GM10266 (cell line): ENCODE measurements at regions not wholly inside any gene's neighbourhood (a gene's known extent, or its start where the extent isn't known, plus 50 kb on each side); places are given as distances from the start of the nearest gene placed in this dataset.

ENCODE experiments used
- DNase-seq: peaks from one replicate; pipeline ENCODE4 v3.0.0; 2012; ENCODE audit errors: extremely low spot score
- TF ChIP-seq, protein P1 (sequence below): IDR thresholded peaks from 2 replicates; pipeline ENCODE4 v1.5.1; 2012; ENCODE audit warnings: mild to moderate bottlenecking, low read depth; ENCODE audit not compliant: control insufficient read depth, insufficient read depth; ENCODE audit errors: missing control alignments

DNA sequence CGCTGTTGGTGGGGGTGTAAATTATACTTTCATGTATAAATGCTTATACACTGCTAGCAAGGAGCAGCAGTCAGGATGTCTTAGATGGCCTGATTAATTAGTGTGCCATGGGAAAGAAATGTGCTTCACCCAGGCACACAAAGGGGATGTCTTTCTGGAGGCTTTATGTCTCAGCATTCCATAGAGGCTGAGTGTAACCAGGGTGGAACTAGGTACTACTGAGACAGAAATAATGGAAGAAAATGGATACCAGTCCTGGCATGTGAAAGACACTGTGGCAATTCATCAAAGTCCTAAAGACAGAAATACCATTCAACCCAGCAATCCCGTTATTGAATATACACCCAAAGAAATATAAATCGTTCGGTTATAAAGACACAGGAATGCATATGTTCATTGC, 52.5 kb downstream of the PF4 start:
- TF ChIP-seq, protein P1, sequence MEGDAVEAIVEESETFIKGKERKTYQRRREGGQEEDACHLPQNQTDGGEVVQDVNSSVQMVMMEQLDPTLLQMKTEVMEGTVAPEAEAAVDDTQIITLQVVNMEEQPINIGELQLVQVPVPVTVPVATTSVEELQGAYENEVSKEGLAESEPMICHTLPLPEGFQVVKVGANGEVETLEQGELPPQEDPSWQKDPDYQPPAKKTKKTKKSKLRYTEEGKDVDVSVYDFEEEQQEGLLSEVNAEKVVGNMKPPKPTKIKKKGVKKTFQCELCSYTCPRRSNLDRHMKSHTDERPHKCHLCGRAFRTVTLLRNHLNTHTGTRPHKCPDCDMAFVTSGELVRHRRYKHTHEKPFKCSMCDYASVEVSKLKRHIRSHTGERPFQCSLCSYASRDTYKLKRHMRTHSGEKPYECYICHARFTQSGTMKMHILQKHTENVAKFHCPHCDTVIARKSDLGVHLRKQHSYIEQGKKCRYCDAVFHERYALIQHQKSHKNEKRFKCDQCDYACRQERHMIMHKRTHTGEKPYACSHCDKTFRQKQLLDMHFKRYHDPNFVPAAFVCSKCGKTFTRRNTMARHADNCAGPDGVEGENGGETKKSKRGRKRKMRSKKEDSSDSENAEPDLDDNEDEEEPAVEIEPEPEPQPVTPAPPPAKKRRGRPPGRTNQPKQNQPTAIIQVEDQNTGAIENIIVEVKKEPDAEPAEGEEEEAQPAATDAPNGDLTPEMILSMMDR, result no peak
- DNase-seq, result no peak

DNA sequence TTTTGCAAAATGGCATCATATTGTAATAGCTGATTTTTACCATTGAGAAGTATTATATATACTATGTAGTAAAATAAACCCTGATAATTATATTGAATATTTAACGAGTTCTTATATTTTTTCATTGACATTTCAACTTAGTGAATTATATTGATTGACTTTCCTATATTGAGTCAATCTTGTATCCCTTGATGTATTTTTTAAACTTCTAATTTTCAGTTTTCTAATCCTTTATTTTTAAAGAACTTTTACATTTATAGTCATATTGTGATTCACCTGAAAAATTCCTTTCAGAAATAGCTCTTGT, 54.4 kb downstream of the CXCL1 start:
- TF ChIP-seq, protein P1, result no peak

DNA sequence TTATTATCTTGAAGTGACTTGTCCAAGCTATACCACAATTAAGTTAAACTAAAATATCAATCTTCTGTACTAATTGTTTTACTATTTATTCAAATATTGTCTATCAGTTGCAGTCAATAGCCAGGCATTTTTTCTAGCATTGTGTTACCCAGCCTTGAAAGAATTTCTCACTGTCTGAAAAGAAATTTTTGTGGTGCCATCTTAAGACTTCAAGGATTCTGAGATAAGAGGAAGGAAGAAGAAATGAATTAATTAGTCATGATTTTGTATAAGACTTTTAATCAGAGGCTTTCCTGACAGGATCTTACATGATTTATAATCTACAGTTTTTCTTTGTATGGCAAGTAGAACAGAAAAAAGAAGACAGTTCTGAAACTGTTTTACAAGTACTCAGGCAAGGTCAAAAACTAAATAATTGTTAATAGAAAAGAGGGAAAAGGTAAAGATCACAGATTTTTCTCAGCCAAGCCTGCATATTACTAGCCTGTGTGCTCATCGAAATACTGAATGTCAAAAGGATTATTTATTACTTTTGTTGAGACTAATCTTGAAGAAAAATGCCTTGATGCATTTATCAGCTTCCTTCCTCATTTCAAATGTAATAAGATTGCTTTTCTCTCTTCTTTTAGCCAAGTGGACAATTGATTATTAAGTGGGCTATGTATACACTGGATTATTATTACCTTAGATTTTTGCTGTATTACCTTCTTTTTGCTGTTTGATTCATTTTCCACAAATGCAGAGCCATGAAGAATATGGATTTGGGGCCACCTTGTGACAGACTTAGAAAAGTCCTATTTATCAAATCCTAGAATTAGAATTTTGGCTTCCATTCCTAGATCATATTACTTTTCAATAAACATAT, 53.8 kb downstream of the CXCL1 start:
- no peak for DNase-seq
- TF ChIP-seq, protein P1, result peak; percentile 11

More for the DNA sequence above, 54.4 kb downstream of the CXCL1 start:
- DNase-seq, result no peak

DNA sequence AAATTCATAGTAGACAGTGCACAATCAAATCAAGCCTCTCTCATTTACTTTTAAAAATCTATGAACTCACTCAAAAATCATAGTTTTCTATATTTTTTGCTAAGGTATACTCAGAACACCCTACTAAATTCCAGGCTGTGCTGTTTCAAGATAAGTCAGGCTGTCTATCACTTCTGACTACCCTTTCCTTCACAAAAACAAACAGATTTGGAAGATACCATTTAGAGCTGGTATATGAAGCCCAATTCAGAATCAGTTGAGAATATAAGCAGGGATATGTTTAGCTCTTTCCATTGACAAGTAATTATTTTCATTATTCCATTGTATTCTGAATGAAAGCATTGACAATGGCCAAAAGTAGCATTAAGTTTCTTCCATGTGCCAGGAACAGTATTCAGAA, 53.1 kb downstream of the CXCL1 start:
- no peak for DNase-seq
- TF ChIP-seq, protein P1, result no peak
